K562 (cell line): ENCODE measurements at regions not wholly inside any gene's neighbourhood (a gene's known extent, or its start where the extent isn't known, plus 50 kb on each side); places are given as distances from the start of the nearest gene placed in this dataset.

Experiments used
- CBX1 ChIP-seq: sonication (generic); IDR thresholded peaks from 2 replicates; pipeline ENCODE4 v1.6.1; 2016; ENCODE audit warnings: antibody characterized with exemption, low read depth, mild to moderate bottlenecking
- FOXP1 ChIP-seq: sonication (generic); formaldehyde crosslinking; IDR thresholded peaks from 2 replicates; pipeline ENCODE4 v1.8.0; 2022; ENCODE audit warnings: mild to moderate bottlenecking, missing genetic modification reagents
- HNRNPUL1 ChIP-seq: fragments of 200-400 bp; formaldehyde crosslinking; IDR thresholded peaks from 2 replicates; pipeline ENCODE4 v1.6.1; 2017; ENCODE audit warnings: low read length
- MTA3 ChIP-seq: fragments of 450-650 bp; formaldehyde crosslinking; IDR thresholded peaks from 2 replicates; pipeline ENCODE4 v1.6.1; 2017; ENCODE audit warnings: mild to moderate bottlenecking, borderline replicate concordance
- POLR2A ChIP-seq: fragments of 450-650 bp; conservative IDR thresholded peaks from 2 replicates; pipeline ENCODE4 v1.6.1; 2016
- POLR2G ChIP-seq: fragments of 200-400 bp; formaldehyde crosslinking; IDR thresholded peaks from 2 replicates; pipeline ENCODE4 v1.6.1; 2017; ENCODE audit warnings: low read depth, mild to moderate bottlenecking, antibody characterized with exemption, low read length, moderate library complexity
- ZNF175 ChIP-seq: fragments of 200-800 bp; sonication (Bioruptor generic); IDR thresholded peaks from 2 replicates; pipeline ENCODE4 v1.6.1; 2016; ENCODE audit warnings: low read depth, mild to moderate bottlenecking, missing genetic modification characterization, missing compliant biosample characterization
- ZNF3 ChIP-seq: fragments of 250-450 bp; sonication (Bioruptor Pico); IDR thresholded peaks from 2 replicates; pipeline ENCODE4 v1.5.0; 2021; ENCODE audit warnings: mild to moderate bottlenecking, moderate library complexity
- ZNF444 ChIP-seq: fragments of 250-450 bp; sonication (Bioruptor Pico); IDR thresholded peaks from 2 replicates; pipeline ENCODE4 v1.4.0; 2020; ENCODE audit warnings: mild to moderate bottlenecking, moderate library complexity
- TF ChIP-seq, protein P1 (sequence below), 3 experiments: IDR thresholded peaks in 2 of 3; conservative IDR thresholded peaks in 1 of 3; 2 replicates each; pipeline ENCODE4 v1.5.1; 2011 to 2012; ENCODE audit warnings: low read length in 3 of 3, mild to moderate bottlenecking in 3 of 3, control low read depth in 2 of 3, improper control_type of control experiment in 1 of 3, inconsistent platforms in 1 of 3, low read depth in 1 of 3, mixed read lengths in 1 of 3, moderate library complexity in 1 of 3; ENCODE audit not compliant: insufficient read depth in 2 of 3
- TF ChIP-seq, protein P2 (sequence below): fragments of 450-650 bp; formaldehyde crosslinking; IDR thresholded peaks from 2 replicates; pipeline ENCODE4 v1.4.0; 2020; ENCODE audit warnings: mild to moderate bottlenecking, mixed read lengths
- TF ChIP-seq, protein P3 (sequence below): sonication (generic); formaldehyde crosslinking; IDR thresholded peaks from 2 replicates; pipeline ENCODE4 v1.8.1; 2023; ENCODE audit warnings: mild to moderate bottlenecking, missing genetic modification reagents

DNA sequence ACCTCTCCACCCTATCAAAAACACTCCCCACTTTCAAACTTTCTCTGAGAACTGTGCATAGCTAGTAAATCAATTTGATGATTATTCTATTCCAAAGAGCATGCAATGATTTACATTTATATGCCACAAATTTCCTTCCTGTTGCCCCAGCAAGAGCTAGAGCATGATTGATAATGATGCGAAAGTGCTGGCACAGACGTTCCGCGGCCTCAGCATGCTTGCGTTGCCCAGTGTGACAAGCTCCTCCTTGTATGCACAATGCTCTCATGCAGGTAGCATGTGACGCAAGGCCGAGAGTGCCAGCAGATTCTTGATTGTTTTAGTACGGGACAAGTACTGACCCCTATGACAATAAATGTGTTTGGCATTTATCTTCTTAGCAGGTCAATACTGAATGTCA, 696.3 kb upstream of the SLC35B3 start:
- TF ChIP-seq, protein P1, sequence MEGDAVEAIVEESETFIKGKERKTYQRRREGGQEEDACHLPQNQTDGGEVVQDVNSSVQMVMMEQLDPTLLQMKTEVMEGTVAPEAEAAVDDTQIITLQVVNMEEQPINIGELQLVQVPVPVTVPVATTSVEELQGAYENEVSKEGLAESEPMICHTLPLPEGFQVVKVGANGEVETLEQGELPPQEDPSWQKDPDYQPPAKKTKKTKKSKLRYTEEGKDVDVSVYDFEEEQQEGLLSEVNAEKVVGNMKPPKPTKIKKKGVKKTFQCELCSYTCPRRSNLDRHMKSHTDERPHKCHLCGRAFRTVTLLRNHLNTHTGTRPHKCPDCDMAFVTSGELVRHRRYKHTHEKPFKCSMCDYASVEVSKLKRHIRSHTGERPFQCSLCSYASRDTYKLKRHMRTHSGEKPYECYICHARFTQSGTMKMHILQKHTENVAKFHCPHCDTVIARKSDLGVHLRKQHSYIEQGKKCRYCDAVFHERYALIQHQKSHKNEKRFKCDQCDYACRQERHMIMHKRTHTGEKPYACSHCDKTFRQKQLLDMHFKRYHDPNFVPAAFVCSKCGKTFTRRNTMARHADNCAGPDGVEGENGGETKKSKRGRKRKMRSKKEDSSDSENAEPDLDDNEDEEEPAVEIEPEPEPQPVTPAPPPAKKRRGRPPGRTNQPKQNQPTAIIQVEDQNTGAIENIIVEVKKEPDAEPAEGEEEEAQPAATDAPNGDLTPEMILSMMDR (IDR thresholded peaks at IDR 0.05 in 2 of 3, conservative IDR thresholded peaks at IDR 0.05 in 1 of 3; ENCODE audit: insufficient read depth in 2 of 3, low read depth in 1 of 3, low read length in 3 of 3): no peak
- TF ChIP-seq ZNF444 (CRISPR knock-in tag) (no peak), POLR2G (no peak), CBX1 (no peak), POLR2A (no peak), ZNF175 (CRISPR knock-in tag) (no peak), HNRNPUL1 (no peak), MTA3 (no peak), FOXP1 (CRISPR knock-in tag) (no peak), ZNF3 (no peak)
- TF ChIP-seq, protein P2, sequence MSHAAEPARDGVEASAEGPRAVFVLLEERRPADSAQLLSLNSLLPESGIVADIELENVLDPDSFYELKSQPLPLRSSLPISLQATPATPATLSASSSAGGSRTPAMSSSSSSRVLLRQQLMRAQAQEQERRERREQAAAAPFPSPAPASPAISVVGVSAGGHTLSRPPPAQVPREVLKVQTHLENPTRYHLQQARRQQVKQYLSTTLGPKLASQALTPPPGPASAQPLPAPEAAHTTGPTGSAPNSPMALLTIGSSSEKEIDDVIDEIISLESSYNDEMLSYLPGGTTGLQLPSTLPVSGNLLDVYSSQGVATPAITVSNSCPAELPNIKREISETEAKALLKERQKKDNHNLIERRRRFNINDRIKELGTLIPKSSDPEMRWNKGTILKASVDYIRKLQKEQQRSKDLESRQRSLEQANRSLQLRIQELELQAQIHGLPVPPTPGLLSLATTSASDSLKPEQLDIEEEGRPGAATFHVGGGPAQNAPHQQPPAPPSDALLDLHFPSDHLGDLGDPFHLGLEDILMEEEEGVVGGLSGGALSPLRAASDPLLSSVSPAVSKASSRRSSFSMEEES: no peak
- TF ChIP-seq, protein P3, sequence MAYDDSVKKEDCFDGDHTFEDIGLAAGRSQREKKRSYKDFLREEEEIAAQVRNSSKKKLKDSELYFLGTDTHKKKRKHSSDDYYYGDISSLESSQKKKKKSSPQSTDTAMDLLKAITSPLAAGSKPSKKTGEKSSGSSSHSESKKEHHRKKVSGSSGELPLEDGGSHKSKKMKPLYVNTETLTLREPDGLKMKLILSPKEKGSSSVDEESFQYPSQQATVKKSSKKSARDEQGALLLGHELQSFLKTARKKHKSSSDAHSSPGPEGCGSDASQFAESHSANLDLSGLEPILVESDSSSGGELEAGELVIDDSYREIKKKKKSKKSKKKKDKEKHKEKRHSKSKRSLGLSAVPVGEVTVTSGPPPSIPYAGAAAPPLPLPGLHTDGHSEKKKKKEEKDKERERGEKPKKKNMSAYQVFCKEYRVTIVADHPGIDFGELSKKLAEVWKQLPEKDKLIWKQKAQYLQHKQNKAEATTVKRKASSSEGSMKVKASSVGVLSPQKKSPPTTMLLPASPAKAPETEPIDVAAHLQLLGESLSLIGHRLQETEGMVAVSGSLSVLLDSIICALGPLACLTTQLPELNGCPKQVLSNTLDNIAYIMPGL: no peak
